Lower lobe of right lung (tissue), 2 donors: ENCODE measurements at regions not wholly inside any gene's neighbourhood (a gene's known extent, or its start where the extent isn't known, plus 50 kb on each side); places are given as distances from the start of the nearest gene placed in this dataset.

Experiments used
- ATAC-seq, 2 donors: fragments of 200-7000 bp; cut with Tn5 transposase; one replicate each; pipeline ENCODE4 v1.9.1; 2020 to 2022; ENCODE audit warnings: mild to moderate bottlenecking in 2 of 2, moderate library complexity in 2 of 2
- DNase-seq: peaks from one replicate; pipeline ENCODE4 v3.0.0-alpha.2; 2020
- H3K27ac ChIP-seq: fragments of 200-600 bp; one replicate; pipeline ENCODE4 v1.8.0; 2022
- H3K27me3 ChIP-seq: fragments of 200-600 bp; one replicate; pipeline ENCODE4 v1.8.0; 2022; ENCODE audit warnings: low read depth
- H3K36me3 ChIP-seq: fragments of 200-600 bp; one replicate; pipeline ENCODE4 v1.8.0; 2022; ENCODE audit warnings: mild to moderate bottlenecking
- H3K4me1 ChIP-seq: fragments of 200-600 bp; one replicate; pipeline ENCODE4 v1.8.0; 2022
- H3K4me3 ChIP-seq: fragments of 200-600 bp; one replicate; pipeline ENCODE4 v1.8.0; 2022; ENCODE audit warnings: mild to moderate bottlenecking
- H3K9me3 ChIP-seq: fragments of 200-600 bp; one replicate; pipeline ENCODE4 v1.8.0; 2022
- intact Hi-C: fragments of 100-400 bp; cut with DNase I; formaldehyde crosslinking; loops from one replicate; pipeline ENCODE4 v1.11.0; 2022
- TF ChIP-seq, protein P1 (sequence below): fragments of 200-600 bp; IDR thresholded peaks from one replicate; pipeline ENCODE4 v1.8.0; 2022; ENCODE audit warnings: antibody characterized with exemption, mild to moderate bottlenecking
- donor health status: DM: no; HTN: yes; CAD: no; lungs with severe emphysema.

- Histone ChIP-seq H3K4me1 (no peaks in the 10 kb centered on the region), H3K9me3 (no peaks in the 10 kb centered on the region), H3K27ac (no peak overlapping the region), H3K27me3 (no peaks in the 10 kb centered on the region), H3K4me3 (no peak overlapping the region), H3K36me3 (no peaks in the 10 kb centered on the region)
- TF ChIP-seq, protein P1, sequence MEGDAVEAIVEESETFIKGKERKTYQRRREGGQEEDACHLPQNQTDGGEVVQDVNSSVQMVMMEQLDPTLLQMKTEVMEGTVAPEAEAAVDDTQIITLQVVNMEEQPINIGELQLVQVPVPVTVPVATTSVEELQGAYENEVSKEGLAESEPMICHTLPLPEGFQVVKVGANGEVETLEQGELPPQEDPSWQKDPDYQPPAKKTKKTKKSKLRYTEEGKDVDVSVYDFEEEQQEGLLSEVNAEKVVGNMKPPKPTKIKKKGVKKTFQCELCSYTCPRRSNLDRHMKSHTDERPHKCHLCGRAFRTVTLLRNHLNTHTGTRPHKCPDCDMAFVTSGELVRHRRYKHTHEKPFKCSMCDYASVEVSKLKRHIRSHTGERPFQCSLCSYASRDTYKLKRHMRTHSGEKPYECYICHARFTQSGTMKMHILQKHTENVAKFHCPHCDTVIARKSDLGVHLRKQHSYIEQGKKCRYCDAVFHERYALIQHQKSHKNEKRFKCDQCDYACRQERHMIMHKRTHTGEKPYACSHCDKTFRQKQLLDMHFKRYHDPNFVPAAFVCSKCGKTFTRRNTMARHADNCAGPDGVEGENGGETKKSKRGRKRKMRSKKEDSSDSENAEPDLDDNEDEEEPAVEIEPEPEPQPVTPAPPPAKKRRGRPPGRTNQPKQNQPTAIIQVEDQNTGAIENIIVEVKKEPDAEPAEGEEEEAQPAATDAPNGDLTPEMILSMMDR, result no peak
- ATAC-seq, result no peak
- intact Hi-C loops, result no loop called here
- DNase-seq, result no peak
Observed at GRCh38 chr2:142694282-142694681, 183.2 kb upstream of the KYNU start.

DNA sequence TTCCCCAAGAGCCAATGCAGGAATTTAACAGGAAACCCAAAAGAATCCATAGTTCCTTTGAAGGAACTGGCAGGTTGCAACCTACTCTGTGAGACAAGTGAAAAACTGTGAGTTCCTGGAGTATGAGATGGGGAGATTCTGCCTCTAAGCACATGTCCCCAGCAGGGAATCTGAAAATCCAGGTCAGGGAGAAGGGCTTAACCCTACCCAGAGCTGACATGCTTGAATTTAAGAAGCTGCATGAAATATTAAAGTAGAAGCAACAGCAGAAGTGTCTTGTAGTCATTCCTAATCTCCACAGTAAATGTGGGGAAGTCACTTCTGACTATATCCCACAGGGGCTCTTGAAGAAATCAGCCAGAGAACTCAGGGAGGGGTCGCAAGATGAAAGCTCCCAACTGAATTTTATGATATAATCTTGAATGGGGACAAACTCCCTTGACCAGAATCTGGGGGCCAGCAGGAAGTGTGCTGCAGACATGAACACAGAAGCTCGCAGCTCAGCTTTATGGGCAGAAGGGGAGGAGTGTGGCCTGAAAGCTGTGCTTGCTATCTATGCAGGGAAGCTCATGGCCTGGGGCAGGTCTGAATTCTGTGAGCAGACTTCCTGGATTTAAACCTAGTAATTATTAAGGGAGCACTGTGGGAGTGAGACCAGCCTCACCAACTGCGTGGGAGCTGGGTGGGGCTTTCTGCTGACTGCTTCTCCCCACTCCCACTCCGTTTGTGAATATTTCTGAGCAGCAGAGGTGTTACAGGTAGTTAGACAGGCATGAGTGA is 184.1 kb upstream of the KYNU start:
- TF ChIP-seq, protein P1, result no peak
- Histone ChIP-seq H3K27me3 (no peaks in the 10 kb centered on the region), H3K9me3 (no peaks in the 10 kb centered on the region), H3K4me1 (no peaks in the 10 kb centered on the region), H3K27ac (no peak overlapping the region), H3K36me3 (no peaks in the 10 kb centered on the region), H3K4me3 (no peak overlapping the region)
- no peak for ATAC-seq
- DNase-seq, result no peak
- intact Hi-C loops, result no loop called here

DNA sequence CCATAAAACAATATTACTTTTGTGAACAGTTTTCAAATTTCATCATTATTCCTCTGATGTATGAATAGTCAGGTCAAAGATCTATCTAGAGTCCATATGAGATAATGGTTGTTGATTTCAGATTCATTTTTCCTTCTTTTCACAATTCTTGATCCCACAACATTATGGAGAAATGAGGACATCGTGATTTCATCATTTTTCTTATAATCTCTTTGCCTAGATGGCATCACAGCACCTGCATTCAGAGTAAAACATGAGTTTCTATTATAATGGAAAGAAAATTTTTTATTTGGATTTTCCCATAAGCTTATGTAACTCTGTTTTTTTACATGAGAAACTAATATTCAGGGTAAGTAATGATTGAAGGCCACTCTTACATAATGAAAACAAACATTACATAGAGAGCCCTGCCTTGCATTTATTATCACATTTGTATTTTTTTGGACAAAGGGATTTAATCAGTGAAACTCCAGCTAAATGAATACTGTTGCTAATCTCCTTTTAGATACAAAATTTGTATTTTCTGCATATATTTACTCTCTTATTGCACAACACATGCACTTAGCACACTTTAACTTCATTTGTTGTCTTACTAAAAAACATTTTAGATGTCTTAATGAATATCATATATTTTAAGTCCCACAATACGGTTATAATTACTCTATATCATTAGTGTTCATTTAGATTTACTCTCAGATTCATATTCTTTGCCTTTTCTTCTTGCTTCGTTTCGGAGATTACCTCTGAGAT is 188.4 kb upstream of the KYNU start:
- Histone ChIP-seq H3K9me3 (no peaks in the 10 kb centered on the region), H3K4me1 (no peaks in the 10 kb centered on the region), H3K4me3 (no peak overlapping the region), H3K27me3 (no peaks in the 10 kb centered on the region), H3K27ac (no peak overlapping the region), H3K36me3 (no peaks in the 10 kb centered on the region)
- ATAC-seq (no peak), DNase-seq (no peak)
- intact Hi-C loops, result no loop called here
- TF ChIP-seq, protein P1, result no peak

GRCh38 chr2:142687509-142687908 is 190.0 kb upstream of the KYNU start:
- ATAC-seq, result no peak
- Histone ChIP-seq H3K9me3 (no peaks in the 10 kb centered on the region), H3K4me1 (no peaks in the 10 kb centered on the region), H3K27me3 (no peaks in the 10 kb centered on the region), H3K36me3 (no peaks in the 10 kb centered on the region), H3K4me3 (no peak overlapping the region), H3K27ac (no peak overlapping the region)
- intact Hi-C loops, result no loop called here
- TF ChIP-seq, protein P1, result no peak
- no peak for DNase-seq

DNA sequence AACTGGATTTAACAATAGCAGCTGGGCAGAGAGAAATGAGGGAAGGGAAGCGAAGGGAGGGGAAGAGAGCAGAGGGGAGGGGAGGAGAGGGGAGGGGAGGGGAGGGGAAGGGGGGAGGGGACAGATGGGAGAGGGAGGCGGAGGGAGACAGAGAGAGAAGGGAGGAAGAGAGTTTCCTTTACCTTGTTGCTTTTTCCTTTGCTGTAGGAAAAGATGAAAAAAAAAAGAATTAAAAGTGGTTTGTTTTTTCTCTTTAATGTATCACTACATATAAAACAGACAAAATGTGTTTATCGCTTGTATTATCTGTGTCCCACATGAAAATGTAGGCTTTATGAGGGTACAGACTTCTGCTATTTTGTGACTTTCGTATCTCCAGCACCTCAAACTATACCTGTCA is 190.4 kb upstream of the KYNU start:
- Histone ChIP-seq H3K27me3 (no peaks in the 10 kb centered on the region), H3K4me1 (no peaks in the 10 kb centered on the region), H3K27ac (no peak overlapping the region), H3K4me3 (no peak overlapping the region), H3K36me3 (no peaks in the 10 kb centered on the region), H3K9me3 (no peaks in the 10 kb centered on the region)
- TF ChIP-seq, protein P1, result no peak
- DNase-seq (no peak), ATAC-seq (no peak)
- intact Hi-C loops, result no loop called here
